Smooth muscle cell (in vitro differentiated cells): ENCODE measurements at regions not wholly inside any gene's neighbourhood (a gene's known extent, or its start where the extent isn't known, plus 50 kb on each side); places are given as distances from the start of the nearest gene placed in this dataset.
A peak's percentile ranks its signal among the peaks of the same experiment; 100 is the strongest.

Experiments
- DNase-seq: peaks from one replicate; lab custom pipeline; 2025; ENCODE audit not compliant: unreplicated experiment; lab: John Stamatoyannopoulos, UW
- H2AFZ ChIP-seq: fragments of 200-600 bp; sonication (generic); 2 replicates; pipeline ENCODE4 v1.6.0; 2016; ENCODE audit warnings: antibody characterized with exemption, low read depth, mild to moderate bottlenecking
- H3F3A ChIP-seq: fragments of 200-600 bp; sonication (generic); 2 replicates; pipeline ENCODE4 v1.6.0; 2017; ENCODE audit warnings: antibody characterized with exemption, low read depth
- H3K27ac ChIP-seq: fragments of 200-600 bp; sonication (generic); 2 replicates; pipeline ENCODE4 v1.5.1; 2016; ENCODE audit warnings: low read depth, mild to moderate bottlenecking
- H3K27me3 ChIP-seq: fragments of 200-600 bp; sonication (generic); 2 replicates; pipeline ENCODE4 v1.6.1; 2016; ENCODE audit warnings: low read depth, mild to moderate bottlenecking
- H3K36me3 ChIP-seq: fragments of 200-600 bp; sonication (generic); 2 replicates; pipeline ENCODE4 v1.5.1; 2016; ENCODE audit warnings: low read depth
- H3K4me1 ChIP-seq: fragments of 200-600 bp; sonication (generic); 2 replicates; pipeline ENCODE4 v1.5.1; 2016; ENCODE audit warnings: low read depth
- H3K4me2 ChIP-seq: fragments of 200-600 bp; sonication (generic); 2 replicates; pipeline ENCODE4 v1.6.0; 2016; ENCODE audit warnings: mild to moderate bottlenecking
- H3K4me3 ChIP-seq: fragments of 200-600 bp; sonication (generic); 2 replicates; pipeline ENCODE4 v1.5.1; 2016; ENCODE audit warnings: mild to moderate bottlenecking
- H3K79me2 ChIP-seq: fragments of 200-600 bp; sonication (generic); 2 replicates; pipeline ENCODE4 v1.6.0; 2016; ENCODE audit warnings: low read depth, mild to moderate bottlenecking
- H3K9ac ChIP-seq: fragments of 200-600 bp; sonication (generic); 2 replicates; pipeline ENCODE4 v1.6.0; 2016; ENCODE audit warnings: low read depth
- H3K9me3 ChIP-seq: fragments of 200-600 bp; sonication (generic); replicated peaks from 2 replicates; pipeline ENCODE4 v1.5.1; 2016; ENCODE audit warnings: low read depth
- H4K20me1 ChIP-seq: fragments of 200-600 bp; sonication (generic); 2 replicates; pipeline ENCODE4 v1.6.0; 2016; ENCODE audit warnings: low read depth
- WGBS: methylation state at CpG from one replicate; pipeline ENCODE4 v1.1.7; 2016; ENCODE audit warnings: low lambda C conversion rate; 5-methylcytosine and 5-hydroxymethylcytosine counted together
- TF ChIP-seq, protein P1 (sequence below): fragments of 200-600 bp; sonication (generic); IDR thresholded peaks from 2 replicates; pipeline ENCODE4 v1.5.1; 2017; ENCODE audit warnings: borderline replicate concordance, mild to moderate bottlenecking, antibody characterized with exemption; ENCODE audit not compliant: insufficient read depth, poor library complexity, severe bottlenecking

GRCh38 chr9:38322937-38323336, 69.6 kb upstream of the ALDH1B1 start:
- Histone ChIP-seq H3K9ac (no peak overlapping the region), H3K36me3 (no peaks in the 10 kb centered on the region), H3K9me3 (no peaks in the 10 kb centered on the region), H3K27ac (no peak overlapping the region), H3K79me2 (no peaks in the 10 kb centered on the region), H4K20me1 (no peaks in the 10 kb centered on the region), H3K4me3 (no peak overlapping the region), H3K4me1 (peaks cover 4% of the 10 kb centered on the region), H3K27me3 (no peaks in the 10 kb centered on the region), H3K4me2 (no peak overlapping the region), H3F3A (no peaks in the 10 kb centered on the region), H2AFZ (no peak overlapping the region)
- DNase-seq, result no peak
- TF ChIP-seq, protein P1, sequence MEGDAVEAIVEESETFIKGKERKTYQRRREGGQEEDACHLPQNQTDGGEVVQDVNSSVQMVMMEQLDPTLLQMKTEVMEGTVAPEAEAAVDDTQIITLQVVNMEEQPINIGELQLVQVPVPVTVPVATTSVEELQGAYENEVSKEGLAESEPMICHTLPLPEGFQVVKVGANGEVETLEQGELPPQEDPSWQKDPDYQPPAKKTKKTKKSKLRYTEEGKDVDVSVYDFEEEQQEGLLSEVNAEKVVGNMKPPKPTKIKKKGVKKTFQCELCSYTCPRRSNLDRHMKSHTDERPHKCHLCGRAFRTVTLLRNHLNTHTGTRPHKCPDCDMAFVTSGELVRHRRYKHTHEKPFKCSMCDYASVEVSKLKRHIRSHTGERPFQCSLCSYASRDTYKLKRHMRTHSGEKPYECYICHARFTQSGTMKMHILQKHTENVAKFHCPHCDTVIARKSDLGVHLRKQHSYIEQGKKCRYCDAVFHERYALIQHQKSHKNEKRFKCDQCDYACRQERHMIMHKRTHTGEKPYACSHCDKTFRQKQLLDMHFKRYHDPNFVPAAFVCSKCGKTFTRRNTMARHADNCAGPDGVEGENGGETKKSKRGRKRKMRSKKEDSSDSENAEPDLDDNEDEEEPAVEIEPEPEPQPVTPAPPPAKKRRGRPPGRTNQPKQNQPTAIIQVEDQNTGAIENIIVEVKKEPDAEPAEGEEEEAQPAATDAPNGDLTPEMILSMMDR, result no peak
- WGBS, result 80% methylated on average over 3 of the region's 3 CpGs

DNA sequence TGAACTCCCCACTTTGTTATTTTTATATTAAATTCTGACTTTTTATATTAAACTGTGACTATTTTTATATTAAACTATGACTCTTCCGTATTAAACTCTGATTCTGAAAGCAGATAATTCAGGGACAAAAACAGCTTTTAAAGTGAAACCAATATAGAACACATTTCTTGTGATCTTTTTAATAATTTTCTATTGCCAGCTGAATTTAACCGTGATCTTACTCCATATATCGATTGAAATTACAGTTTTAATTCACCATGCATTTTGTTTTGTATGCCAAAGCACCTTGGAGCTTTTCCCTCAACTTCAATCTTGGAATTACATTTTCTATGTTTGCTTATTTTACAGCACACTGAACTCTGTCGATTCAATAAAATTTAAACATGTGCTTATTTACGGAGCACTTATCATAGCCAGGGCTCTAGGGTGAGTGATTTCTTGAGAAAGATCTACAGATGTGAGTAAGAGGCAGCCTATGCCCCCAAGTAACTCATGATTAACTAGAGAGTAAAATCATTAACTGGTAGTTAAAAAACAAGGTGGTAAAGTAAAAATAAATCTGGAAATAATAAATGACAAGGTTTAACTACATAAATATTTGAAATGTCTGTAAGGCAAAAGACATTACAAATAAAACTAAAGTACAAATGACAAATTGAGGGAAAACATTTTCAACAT, 72.9 kb upstream of the ALDH1B1 start:
- peak overlapping the region; percentile 20 for H3K27ac ChIP-seq
- H3K9me3 ChIP-seq, result no peaks in the 10 kb centered on the region
- H3K4me3 ChIP-seq, result peak overlapping the region; percentile 21
- WGBS, result 82% methylated on average over 5 of the region's 5 CpGs
- peak overlapping the region; percentile 82 for H2AFZ ChIP-seq
- H3K4me1 ChIP-seq, result peaks cover 4% of the 10 kb centered on the region
- no peaks in the 10 kb centered on the region for H4K20me1 ChIP-seq
- H3K9ac ChIP-seq, result no peak overlapping the region
- no peaks in the 10 kb centered on the region for H3F3A ChIP-seq
- TF ChIP-seq, protein P1, result no peak
- peak overlapping the region; percentile 67 for H3K4me2 ChIP-seq
- DNase-seq, result no peak
- H3K79me2 ChIP-seq, result no peaks in the 10 kb centered on the region
- no peaks in the 10 kb centered on the region for H3K27me3 ChIP-seq
- H3K36me3 ChIP-seq, result no peaks in the 10 kb centered on the region

DNA sequence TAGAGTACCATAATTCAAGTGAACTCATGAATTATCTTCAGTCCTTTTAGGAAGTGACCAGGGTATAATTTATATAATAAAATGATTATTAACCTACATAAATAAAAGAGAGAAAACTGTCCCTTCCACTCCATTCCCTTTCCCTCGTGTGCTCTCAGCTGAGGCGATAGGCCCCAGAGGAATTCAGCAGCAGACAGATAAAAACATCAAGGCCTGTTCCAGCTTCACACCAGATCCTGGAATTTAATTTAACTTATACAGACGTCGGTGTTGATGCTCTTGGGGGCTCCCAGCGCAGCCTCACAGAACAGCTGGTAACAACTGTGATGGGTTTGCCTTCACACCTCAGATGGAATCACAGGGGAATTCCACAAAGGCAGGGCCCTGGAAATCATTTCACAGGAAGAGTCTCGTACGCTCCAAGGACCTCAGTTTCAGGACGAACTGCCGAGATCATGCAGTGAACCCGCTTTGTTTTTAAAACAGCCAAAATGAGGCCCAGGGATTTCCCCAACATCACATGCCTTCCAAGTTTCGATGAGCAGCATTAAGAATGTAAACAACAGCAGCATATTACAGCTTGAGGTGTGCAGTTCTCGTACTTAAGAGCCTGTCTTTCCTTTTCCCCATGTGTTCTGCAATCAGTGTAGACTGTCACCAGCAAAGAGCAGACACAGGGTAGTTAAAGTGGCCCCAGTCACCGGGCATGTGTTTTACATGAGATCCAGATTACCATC, 73.6 kb upstream of the ALDH1B1 start:
- Histone ChIP-seq H3K4me3 (peak overlapping the region; percentile 21), H3K4me2 (peak overlapping the region; percentile 67), H2AFZ (peak overlapping the region; percentile 82), H3K27me3 (no peaks in the 10 kb centered on the region), H4K20me1 (no peaks in the 10 kb centered on the region), H3K9me3 (no peaks in the 10 kb centered on the region), H3K79me2 (no peaks in the 10 kb centered on the region), H3F3A (no peaks in the 10 kb centered on the region), H3K4me1 (peaks cover 4% of the 10 kb centered on the region), H3K27ac (peak overlapping the region; percentile 20), H3K36me3 (no peaks in the 10 kb centered on the region), H3K9ac (no peak overlapping the region)
- TF ChIP-seq, protein P1, result no peak
- DNase-seq, result no peak
- 41% methylated on average over 13 of the region's 13 CpGs for WGBS
